ENCODE measurements at regions not wholly inside any gene's neighbourhood (a gene's known extent, or its start where the extent isn't known, plus 50 kb on each side); places are given as distances from the start of the nearest gene placed in this dataset.

DNA sequence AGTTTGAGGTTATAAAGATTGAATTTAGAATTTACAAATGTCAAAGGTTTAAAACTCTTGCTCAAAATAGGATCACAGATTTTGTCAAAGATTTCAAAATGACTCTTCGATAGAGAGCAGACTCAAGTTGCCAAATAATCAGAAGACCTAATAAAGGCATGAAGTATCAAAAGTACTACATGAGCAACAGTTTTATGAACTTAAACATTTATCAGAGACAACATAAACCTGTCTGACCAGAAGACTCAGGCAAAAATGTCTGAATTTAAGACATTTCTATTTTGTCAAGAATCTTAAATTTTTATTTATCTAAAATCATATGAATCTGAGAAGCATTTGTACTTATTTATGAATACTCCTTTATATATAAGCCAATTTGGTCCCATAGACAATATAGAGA is 330.9 kb downstream of the PTPRU start:
- TF ChIP-seq POLR2A (IDR thresholded peaks at IDR 0.05) (no peak), CTCF (IDR thresholded peaks at IDR 0.05) (no peak)

Data from thyroid gland (tissue), 4 donors.